Hepatocyte (in vitro differentiated cells): ENCODE measurements at regions not wholly inside any gene's neighbourhood (a gene's known extent, or its start where the extent isn't known, plus 50 kb on each side); places are given as distances from the start of the nearest gene placed in this dataset.

Experiments
- EZH2 ChIP-seq: fragments of 200-600 bp; sonication (generic); IDR thresholded peaks from 2 replicates; pipeline ENCODE4 v1.6.1; 2016; ENCODE audit warnings: antibody characterized with exemption, mild to moderate bottlenecking, borderline replicate concordance
- EZH2phosphoT487 ChIP-seq: fragments of 200-600 bp; sonication (generic); IDR thresholded peaks from one replicate; pipeline ENCODE4 v1.6.1; 2018; ENCODE audit warnings: antibody characterized with exemption, mild to moderate bottlenecking, low read depth, moderate library complexity; ENCODE audit not compliant: unreplicated experiment, severe bottlenecking
- TF ChIP-seq, protein P1 (sequence below): fragments of 200-600 bp; sonication (generic); IDR thresholded peaks from 2 replicates; pipeline ENCODE4 v1.5.1; 2016; ENCODE audit warnings: antibody characterized with exemption, mild to moderate bottlenecking; ENCODE audit not compliant: poor library complexity

- TF ChIP-seq, protein P1, sequence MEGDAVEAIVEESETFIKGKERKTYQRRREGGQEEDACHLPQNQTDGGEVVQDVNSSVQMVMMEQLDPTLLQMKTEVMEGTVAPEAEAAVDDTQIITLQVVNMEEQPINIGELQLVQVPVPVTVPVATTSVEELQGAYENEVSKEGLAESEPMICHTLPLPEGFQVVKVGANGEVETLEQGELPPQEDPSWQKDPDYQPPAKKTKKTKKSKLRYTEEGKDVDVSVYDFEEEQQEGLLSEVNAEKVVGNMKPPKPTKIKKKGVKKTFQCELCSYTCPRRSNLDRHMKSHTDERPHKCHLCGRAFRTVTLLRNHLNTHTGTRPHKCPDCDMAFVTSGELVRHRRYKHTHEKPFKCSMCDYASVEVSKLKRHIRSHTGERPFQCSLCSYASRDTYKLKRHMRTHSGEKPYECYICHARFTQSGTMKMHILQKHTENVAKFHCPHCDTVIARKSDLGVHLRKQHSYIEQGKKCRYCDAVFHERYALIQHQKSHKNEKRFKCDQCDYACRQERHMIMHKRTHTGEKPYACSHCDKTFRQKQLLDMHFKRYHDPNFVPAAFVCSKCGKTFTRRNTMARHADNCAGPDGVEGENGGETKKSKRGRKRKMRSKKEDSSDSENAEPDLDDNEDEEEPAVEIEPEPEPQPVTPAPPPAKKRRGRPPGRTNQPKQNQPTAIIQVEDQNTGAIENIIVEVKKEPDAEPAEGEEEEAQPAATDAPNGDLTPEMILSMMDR, result no peak
- TF ChIP-seq EZH2, result no peak
- no peak for TF ChIP-seq EZH2phosphoT487
Measured at GRCh38 chr10:3241967-3242650, 69.5 kb upstream of the PITRM1 start.
